ENCODE measurements at regions not wholly inside any gene's neighbourhood (a gene's known extent, or its start where the extent isn't known, plus 50 kb on each side); places are given as distances from the start of the nearest gene placed in this dataset.

- no peak for DNase-seq
These were observed 376.8 kb downstream of the TSN start for GRCh38 chr2:122132147-122132691.

- no peak for DNase-seq
These were observed 379.8 kb downstream of the TSN start for GRCh38 chr2:122135021-122135937.

DNA sequence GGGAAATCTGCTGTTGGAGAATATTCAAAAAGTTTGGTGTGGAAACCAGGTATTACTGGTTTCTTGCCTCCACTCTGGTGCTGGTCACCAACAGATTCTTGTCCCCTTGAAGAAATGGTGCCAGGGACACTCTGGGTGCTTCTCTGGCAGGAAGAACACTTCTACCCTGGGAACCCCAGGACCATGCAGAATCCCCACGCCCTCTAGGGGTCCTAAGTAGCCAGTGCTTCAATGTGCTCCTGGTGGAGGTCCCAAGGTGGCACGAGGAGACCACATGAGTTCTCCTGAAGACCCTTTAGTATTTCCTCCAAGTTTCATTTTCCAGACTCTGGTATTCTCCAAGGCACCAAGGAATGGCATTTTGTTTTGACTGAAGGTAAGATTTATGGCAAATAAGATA, 380.6 kb downstream of the TSN start:
- DNase-seq: no peak

DNA sequence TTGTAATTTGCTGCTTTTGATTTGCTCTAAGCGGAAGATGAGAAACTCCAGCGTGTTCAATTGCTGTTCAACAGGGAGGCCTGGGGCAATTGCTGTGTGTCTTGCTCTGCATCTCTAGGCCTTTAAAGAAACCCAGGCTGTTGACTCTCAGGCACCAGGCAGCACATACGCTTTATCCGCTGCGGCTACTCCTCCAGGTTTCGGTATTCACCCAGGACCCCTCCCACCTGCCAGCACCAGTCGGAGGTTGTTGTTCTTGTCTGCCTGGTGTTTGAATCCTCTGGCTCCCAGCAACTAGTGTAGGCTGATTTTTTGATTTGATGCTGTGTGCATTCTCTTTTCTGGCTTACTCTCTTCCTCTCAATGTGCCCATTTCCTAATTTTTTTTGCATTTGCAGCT, 383.1 kb downstream of the TSN start:
- DNase-seq: no peak

DNA sequence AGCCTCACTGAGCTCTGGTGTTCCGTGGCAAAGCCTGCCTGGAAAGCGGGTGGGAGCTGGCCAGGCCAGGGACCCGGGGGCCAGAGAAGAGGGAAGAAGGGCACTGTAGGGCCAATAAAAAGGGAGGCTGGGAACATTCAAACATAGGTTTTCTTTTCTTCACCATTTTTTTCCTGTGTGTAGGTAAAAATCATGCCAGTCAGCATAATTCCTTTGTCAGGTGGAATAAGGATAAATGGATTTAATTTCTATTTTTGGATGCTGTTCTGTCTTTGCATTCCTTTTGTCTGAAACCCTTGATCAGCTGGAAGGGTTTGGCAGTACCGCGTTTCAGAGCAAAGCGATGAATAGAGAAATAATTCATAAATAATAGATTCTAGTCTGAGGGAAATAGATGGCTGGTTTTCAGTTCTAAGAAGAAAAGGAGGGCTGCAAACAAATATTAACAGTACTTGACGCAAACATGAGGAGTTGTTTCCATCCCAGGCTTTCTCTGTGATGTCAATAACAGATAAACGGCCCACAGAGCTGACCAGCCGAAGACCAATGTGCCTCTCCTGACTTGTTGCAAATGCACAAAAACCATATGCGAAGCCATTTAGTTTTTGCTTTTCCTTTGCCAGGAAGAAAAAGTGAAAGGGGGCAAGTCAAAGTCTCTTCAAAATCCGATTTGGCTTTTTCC, 384.4 kb downstream of the TSN start:
- DNase-seq: no peak

DNA sequence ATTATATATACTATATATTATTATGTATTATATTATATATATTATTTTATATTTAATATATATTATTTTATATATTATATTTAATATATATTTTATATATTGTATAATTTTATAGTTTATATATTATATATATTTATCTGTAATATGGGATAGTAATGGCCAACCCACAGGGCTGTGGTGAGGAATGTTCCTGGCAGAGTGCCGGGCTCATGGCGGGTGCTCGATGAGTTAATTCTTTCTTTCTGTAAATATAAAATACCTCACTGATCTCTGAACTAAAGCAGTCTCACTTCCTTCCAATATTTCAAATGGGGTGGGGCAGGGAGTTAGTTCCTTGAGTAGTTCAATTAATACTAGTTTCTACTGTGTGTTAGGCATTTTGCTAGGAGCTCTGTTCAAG, 389.4 kb downstream of the TSN start:
- DNase-seq: no peak

DNA sequence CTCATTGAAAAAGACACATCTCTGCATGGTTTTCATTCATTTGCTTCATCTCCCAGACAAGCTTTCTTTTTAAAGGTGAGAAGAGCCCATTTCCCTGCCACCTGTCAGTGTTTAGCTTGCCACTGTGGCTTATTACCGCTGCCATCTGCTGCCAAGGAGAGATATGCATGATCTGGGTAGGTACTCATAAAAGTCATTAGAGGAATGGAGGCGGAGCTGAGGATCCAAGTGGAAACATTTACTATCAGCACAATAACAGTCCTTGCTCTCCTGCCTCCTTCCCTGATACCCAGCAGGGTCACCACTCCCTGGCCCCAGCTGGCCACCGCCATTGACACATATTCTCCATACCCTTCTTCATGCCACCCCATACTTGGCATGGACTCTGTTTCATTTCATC, 390.4 kb downstream of the TSN start:
- no peak for DNase-seq

DNA sequence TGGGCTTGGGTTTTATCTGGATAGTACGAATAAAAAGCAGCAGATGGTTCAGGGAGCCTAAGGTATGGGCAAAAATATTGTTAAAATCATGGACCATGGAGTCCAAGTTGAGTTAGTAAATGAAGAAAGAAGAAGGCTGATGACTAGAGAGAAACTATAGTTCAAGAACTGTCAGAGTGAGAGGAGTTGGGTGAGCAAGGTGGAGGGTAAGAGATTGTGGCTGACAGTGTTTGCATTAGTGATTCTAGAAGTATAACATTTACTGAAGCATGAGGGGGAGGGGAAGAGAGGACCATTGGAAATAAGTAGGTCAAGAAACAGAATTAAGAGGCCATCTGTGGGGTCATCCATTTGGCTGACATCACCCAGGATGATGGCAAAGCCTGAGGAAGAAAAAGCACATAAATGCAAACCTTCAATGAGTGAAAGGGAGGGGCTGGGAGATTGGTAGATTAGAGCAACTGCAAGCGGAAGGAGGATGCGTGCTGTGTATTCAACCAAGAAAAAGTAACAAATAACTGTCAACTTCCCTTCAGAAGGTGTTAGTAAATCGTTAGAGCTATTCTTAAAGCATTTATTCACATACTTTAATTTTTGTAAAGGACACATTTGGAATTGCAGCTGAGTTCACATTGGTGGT, 392.8 kb downstream of the TSN start:
- DNase-seq: no peak

- no peak for DNase-seq
These were observed 395.3 kb downstream of the TSN start for GRCh38 chr2:122150524-122151280.

DNA sequence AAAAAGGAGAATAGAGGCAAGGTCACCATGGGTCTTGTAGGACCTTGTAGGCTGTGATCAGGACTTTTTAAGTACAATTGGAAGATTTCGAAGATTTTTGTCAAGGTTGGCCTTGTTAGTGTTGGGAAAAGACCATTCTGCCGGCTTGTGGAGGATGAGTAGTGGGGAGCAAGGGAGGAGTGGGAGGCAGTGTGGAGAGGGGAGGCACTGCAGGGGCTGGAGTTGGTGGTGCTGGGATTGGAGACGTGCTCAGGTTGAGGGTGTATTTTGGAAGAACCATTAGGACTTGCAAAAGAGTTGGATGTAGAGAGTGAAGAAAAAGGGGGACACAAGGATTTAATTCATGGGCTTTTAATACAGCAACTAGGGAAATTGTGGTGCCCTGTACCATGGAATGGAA, 397.1 kb downstream of the TSN start:
- DNase-seq: no peak

- no peak for DNase-seq
These were observed 400.9 kb downstream of the TSN start for GRCh38 chr2:122156176-122156890.

- DNase-seq: no peak
These were observed 401.7 kb downstream of the TSN start for GRCh38 chr2:122157158-122157557.

DNA sequence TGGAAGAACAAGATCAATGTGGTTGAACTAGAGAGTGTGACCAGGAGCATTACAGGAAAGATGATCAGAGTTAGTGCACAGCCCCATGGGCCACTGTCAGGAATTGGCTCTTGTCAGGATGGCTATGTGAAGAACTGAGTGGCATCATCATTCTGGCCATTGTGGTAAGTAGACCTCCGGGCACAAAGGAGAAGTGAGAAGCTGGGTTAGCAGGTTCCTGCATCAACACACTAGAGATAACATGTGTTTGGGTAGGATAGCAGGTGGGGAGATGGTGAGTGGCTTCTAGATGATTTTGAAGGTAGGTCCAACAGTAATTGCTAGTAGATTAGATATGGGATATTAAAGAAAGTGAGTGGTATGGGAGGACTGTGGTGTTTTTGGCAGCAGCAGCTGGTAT, 408.2 kb downstream of the TSN start:
- DNase-seq: no peak

DNA sequence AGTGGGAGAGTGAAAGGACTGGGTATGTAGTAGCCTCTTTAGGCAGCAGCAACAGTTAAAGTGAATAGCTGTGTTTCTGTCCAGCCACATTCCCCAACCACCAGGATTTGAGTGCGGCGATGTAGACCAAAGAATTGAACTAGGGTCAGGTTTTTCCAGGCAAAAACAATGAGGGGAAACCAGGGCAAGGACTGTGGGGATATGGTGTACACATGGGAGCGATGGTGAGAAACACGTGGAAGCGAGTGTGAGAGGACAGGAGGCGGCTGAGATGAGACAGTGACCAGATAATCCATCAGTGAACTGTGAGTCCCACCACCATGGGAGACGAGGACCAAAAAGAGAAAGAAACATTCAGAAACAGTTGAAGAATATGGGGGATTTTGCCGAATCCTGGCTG, 409.5 kb downstream of the TSN start:
- no peak for DNase-seq

DNA sequence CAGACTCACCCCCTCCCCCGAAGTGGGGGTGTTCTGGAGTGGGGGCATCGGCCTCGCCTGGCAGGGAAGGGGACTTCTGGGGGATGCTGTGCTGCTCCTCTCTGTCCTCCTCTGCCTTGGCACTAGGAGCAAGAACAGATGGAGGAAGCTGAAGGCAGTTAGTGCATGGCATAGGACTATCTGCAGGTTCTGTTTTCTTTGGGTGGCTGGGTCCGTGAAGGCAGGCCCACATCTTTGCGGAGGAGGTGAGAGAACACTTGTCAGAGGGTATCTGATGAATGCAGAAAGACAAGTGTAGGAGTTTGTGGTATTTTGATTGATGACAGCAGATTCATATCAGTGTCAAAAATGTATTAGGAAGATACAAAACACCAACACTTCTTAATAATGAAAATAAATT, 411.4 kb downstream of the TSN start:
- DNase-seq: no peak

DNA sequence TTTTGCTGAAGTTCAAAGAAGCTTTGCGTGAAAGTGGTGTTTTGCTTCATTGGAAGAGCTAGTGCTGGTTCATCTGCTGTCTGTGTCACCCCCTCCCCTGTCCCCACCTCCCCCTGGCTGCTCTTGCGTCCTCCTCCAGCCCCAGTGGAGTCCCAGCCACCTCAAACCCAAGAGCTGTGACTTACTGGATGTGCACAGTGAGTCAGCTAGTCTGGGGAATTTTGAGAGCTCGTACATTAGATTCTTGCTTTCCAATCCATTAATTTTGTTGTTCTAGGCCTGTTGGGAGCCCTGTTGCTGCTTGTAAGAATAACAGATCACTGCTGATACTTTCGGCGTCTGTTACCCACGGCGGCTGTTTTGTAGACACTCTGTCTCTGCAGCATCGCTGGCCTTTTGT, 412.1 kb downstream of the TSN start:
- no peak for DNase-seq

DNA sequence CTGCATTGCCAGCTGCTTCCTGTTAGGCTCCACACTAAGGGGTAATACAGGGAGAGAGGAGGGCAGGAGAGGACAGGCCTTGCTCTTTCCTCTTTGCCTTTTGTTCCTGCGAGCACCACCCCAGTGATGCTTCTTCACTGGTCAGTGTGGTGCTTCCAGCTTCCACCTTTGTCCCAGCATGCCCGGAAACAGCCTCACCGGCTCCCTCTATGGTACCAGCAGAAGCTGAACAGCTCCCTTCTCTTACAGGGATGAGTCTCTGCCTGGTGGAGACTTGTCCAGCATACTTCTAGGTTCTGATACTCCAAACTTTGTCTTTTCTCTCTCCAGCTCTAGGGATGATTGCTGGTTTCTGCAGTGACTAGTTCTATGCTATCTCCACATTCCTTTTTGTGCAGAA, 413.3 kb downstream of the TSN start:
- DNase-seq: no peak

GRCh38 chr2:122172812-122173211, 417.4 kb downstream of the TSN start:
- no peak for DNase-seq

DNA sequence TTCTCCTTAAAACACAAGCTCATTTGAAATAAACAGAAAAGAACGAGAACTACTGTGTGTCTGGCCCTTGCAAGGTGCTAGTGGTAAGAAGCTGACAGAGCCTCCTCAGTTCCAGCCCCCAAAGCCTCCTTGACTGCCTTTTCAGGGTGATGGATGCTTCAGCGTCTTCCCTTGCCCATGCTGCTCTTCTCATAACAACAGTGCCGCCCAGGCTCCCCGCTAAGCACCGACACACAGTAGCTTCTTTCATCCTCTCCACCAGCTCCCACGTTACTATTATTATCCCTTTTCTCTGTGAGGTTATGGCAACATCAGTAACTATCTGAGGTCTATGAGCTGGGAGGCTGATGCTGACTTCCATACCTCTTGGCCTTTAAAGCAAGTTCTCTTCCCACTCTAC, 418.6 kb downstream of the TSN start:
- DNase-seq: no peak

GRCh38 chr2:122179492-122180165, 424.2 kb downstream of the TSN start:
- DNase-seq: no peak

DNA sequence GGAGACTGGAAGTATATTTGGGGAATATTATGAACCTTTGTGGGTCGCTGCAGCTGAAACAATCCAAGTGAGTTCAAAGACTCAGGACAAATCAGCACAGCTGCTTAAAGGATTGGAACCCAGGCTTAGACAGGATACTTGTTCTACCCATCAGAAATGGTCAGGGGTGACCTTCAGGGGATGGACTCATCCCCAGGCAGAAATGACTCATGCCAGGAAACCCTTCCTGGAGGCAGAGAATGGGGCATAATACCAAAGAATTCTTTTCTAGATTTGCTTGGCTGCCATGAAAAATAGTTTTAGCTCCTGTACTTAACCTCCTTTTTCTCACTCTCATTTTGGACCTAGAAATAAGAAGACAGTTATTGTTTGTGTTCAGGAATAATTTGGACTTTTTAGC, 425.5 kb downstream of the TSN start:
- no peak for DNase-seq

All from AML-193 (cell line).